ENCODE measurements at regions not wholly inside any gene's neighbourhood (a gene's known extent, or its start where the extent isn't known, plus 50 kb on each side); places are given as distances from the start of the nearest gene placed in this dataset.

- Histone ChIP-seq H2AFZ (ENCODE audit: low read length) (no peak overlapping the region), H3K4me3 (ENCODE audit: low read length) (no peak overlapping the region), H4K20me1 (ENCODE audit: insufficient read depth, low read length) (no peaks in the 10 kb centered on the region), H3K36me3 (replicated peaks; ENCODE audit: insufficient read depth, low read length) (no peaks in the 10 kb centered on the region), H3K27me3 (replicated peaks; ENCODE audit: insufficient read depth, low read length) (no peaks in the 10 kb centered on the region), H3K4me2 (ENCODE audit: low read depth, low read length) (no peak overlapping the region), H3F3A (ENCODE audit: insufficient read depth, low read length) (no peaks in the 10 kb centered on the region), H3K9ac (ENCODE audit: low read length) (no peak overlapping the region), H3K9me2 (replicated peaks; ENCODE audit: insufficient read depth, low read length) (no peaks in the 10 kb centered on the region), H3K9me3 (replicated peaks; ENCODE audit: insufficient read depth, low read length) (no peaks in the 10 kb centered on the region), H3K79me2 (ENCODE audit: low read length) (no peaks in the 10 kb centered on the region), H3K27ac (ENCODE audit: low read length) (no peak overlapping the region), H3K4me1 (ENCODE audit: low read length) (no peaks in the 10 kb centered on the region)
- no peak for DNase-seq
- TF ChIP-seq, protein P1, sequence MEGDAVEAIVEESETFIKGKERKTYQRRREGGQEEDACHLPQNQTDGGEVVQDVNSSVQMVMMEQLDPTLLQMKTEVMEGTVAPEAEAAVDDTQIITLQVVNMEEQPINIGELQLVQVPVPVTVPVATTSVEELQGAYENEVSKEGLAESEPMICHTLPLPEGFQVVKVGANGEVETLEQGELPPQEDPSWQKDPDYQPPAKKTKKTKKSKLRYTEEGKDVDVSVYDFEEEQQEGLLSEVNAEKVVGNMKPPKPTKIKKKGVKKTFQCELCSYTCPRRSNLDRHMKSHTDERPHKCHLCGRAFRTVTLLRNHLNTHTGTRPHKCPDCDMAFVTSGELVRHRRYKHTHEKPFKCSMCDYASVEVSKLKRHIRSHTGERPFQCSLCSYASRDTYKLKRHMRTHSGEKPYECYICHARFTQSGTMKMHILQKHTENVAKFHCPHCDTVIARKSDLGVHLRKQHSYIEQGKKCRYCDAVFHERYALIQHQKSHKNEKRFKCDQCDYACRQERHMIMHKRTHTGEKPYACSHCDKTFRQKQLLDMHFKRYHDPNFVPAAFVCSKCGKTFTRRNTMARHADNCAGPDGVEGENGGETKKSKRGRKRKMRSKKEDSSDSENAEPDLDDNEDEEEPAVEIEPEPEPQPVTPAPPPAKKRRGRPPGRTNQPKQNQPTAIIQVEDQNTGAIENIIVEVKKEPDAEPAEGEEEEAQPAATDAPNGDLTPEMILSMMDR (IDR thresholded peaks at IDR 0.05; ENCODE audit: low read length): no peak
- TF ChIP-seq EZH2phosphoT487 (IDR thresholded peaks at IDR 0.05; ENCODE audit: low read length): no peak
- no peak for TF ChIP-seq EZH2 (optimal IDR thresholded peaks at IDR 0.05; ENCODE audit: low read depth, low read length)
These were observed 306.1 kb upstream of the XYLT1 start for GRCh38 chr16:17776888-17777287.

- Histone ChIP-seq H3K36me3 (replicated peaks; ENCODE audit: insufficient read depth, low read length) (no peaks in the 10 kb centered on the region), H3K9me2 (replicated peaks; ENCODE audit: insufficient read depth, low read length) (no peaks in the 10 kb centered on the region), H3K27ac (ENCODE audit: low read length) (no peak overlapping the region), H3K4me1 (ENCODE audit: low read length) (no peaks in the 10 kb centered on the region), H3K4me2 (ENCODE audit: low read depth, low read length) (no peak overlapping the region), H3K9me3 (replicated peaks; ENCODE audit: insufficient read depth, low read length) (no peaks in the 10 kb centered on the region), H3K4me3 (ENCODE audit: low read length) (no peak overlapping the region), H4K20me1 (ENCODE audit: insufficient read depth, low read length) (no peaks in the 10 kb centered on the region), H3K9ac (ENCODE audit: low read length) (no peak overlapping the region), H3F3A (ENCODE audit: insufficient read depth, low read length) (no peaks in the 10 kb centered on the region), H3K27me3 (replicated peaks; ENCODE audit: insufficient read depth, low read length) (no peaks in the 10 kb centered on the region), H3K79me2 (ENCODE audit: low read length) (no peaks in the 10 kb centered on the region), H2AFZ (ENCODE audit: low read length) (no peak overlapping the region)
- DNase-seq: no peak
- TF ChIP-seq EZH2 (optimal IDR thresholded peaks at IDR 0.05; ENCODE audit: low read depth, low read length): no peak
- TF ChIP-seq EZH2phosphoT487 (IDR thresholded peaks at IDR 0.05; ENCODE audit: low read length): no peak
- TF ChIP-seq, protein P1 (IDR thresholded peaks at IDR 0.05; ENCODE audit: low read length): no peak
These were observed 305.7 kb upstream of the XYLT1 start for GRCh38 chr16:17776465-17776864.

- H3K4me2 ChIP-seq (ENCODE audit: low read depth, low read length): no peak overlapping the region
- H3K79me2 ChIP-seq (ENCODE audit: low read length): no peaks in the 10 kb centered on the region
- H3K4me1 ChIP-seq (ENCODE audit: low read length): no peaks in the 10 kb centered on the region
- H3K9me3 ChIP-seq (replicated peaks; ENCODE audit: insufficient read depth, low read length): no peaks in the 10 kb centered on the region
- no peak overlapping the region for H2AFZ ChIP-seq (ENCODE audit: low read length)
- DNase-seq: no peak
- no peaks in the 10 kb centered on the region for H3K27me3 ChIP-seq (replicated peaks; ENCODE audit: insufficient read depth, low read length)
- no peak overlapping the region for H3K4me3 ChIP-seq (ENCODE audit: low read length)
- H3K9ac ChIP-seq (ENCODE audit: low read length): no peak overlapping the region
- no peaks in the 10 kb centered on the region for H3K9me2 ChIP-seq (replicated peaks; ENCODE audit: insufficient read depth, low read length)
- no peaks in the 10 kb centered on the region for H3F3A ChIP-seq (ENCODE audit: insufficient read depth, low read length)
- H4K20me1 ChIP-seq (ENCODE audit: insufficient read depth, low read length): no peaks in the 10 kb centered on the region
- H3K27ac ChIP-seq (ENCODE audit: low read length): no peak overlapping the region
- H3K36me3 ChIP-seq (replicated peaks; ENCODE audit: insufficient read depth, low read length): no peaks in the 10 kb centered on the region
- no peak for TF ChIP-seq EZH2 (optimal IDR thresholded peaks at IDR 0.05; ENCODE audit: low read depth, low read length)
- TF ChIP-seq EZH2phosphoT487 (IDR thresholded peaks at IDR 0.05; ENCODE audit: low read length): no peak
- TF ChIP-seq, protein P1 (IDR thresholded peaks at IDR 0.05; ENCODE audit: low read length): no peak
These were observed 304.3 kb upstream of the XYLT1 start for GRCh38 chr16:17775061-17775460.

Data from MM.1S (cell line).